Activated CD8-positive, alpha-beta T cell treated with anti-CD3 and anti-CD28 coated beads for 36 hours (primary cell): ENCODE measurements at regions not wholly inside any gene's neighbourhood (a gene's known extent, or its start where the extent isn't known, plus 50 kb on each side); places are given as distances from the start of the nearest gene placed in this dataset.
"Not testable (repeated sequence)": the region's sequence is repeated elsewhere in the genome, so short reads cannot be mapped to it uniquely, and the experiment has no call there.

Experiments
- ATAC-seq: fragments of 200-7000 bp; cut with Tn5 transposase; one replicate; pipeline ENCODE4 v1.10.0; 2021; ENCODE audit warnings: mild to moderate bottlenecking, moderate library complexity
- CTCF ChIA-PET: fragments of 350-600 bp; sonication (Branson Sonifier 250); formaldehyde crosslinking; loops from one replicate; lab custom pipeline; 2021; ENCODE audit warnings: antibody characterized with exemption; lab: Charles Lee
- POLR2A ChIA-PET: fragments of 350-600 bp; sonication (Branson Sonifier 250); formaldehyde crosslinking; loops from one replicate; lab custom pipeline; 2021; ENCODE audit warnings: antibody characterized with exemption; lab: Charles Lee
- DNase-seq: peaks from one replicate; pipeline ENCODE4 v3.0.0-alpha.2; 2020
- H3K27ac Mint-ChIP-seq: one replicate; pipeline ENCODE4 v1.8.0; 2021; ENCODE audit warnings: mild to moderate bottlenecking, mixed read lengths
- H3K27me3 Mint-ChIP-seq: one replicate; pipeline ENCODE4 v1.8.0; 2021; ENCODE audit warnings: mixed read lengths
- H3K36me3 Mint-ChIP-seq: one replicate; pipeline ENCODE4 v1.8.0; 2021; ENCODE audit warnings: low read depth, mixed read lengths
- H3K4me1 Mint-ChIP-seq: one replicate; pipeline ENCODE4 v1.8.0; 2021; ENCODE audit warnings: low read depth, mixed read lengths
- H3K4me3 Mint-ChIP-seq: one replicate; pipeline ENCODE4 v1.8.0; 2021; ENCODE audit warnings: mild to moderate bottlenecking, moderate library complexity, mixed read lengths
- H3K9me3 Mint-ChIP-seq: one replicate; pipeline ENCODE4 v1.8.0; 2021; ENCODE audit warnings: mixed read lengths
- CTCF ChIP-seq: fragments of 200-600 bp; IDR thresholded peaks from one replicate; pipeline ENCODE4 v1.8.0; 2022; ENCODE audit warnings: antibody characterized with exemption, mild to moderate bottlenecking
- intact Hi-C: fragments of 100-400 bp; cut with micrococcal nuclease; formaldehyde crosslinking; loops from one replicate; pipeline ENCODE4 v1.10.0; 2022

GRCh38 chr5:106401561-106401960, 1269.2 kb downstream of the EFNA5 start:
- H3K9me3 Mint-ChIP-seq: no peaks in the 10 kb centered on the region
- H3K27ac Mint-ChIP-seq: no peak overlapping the region
- no peaks in the 10 kb centered on the region for H3K36me3 Mint-ChIP-seq
- H3K4me3 Mint-ChIP-seq: no peak overlapping the region
- no peak for TF ChIP-seq CTCF
- intact Hi-C loops: no loop called here
- DNase-seq (no peak), ATAC-seq (no peak)
- ChIA-PET CTCF (no interaction called here), POLR2A (no interaction called here)
- no peaks in the 10 kb centered on the region for H3K27me3 Mint-ChIP-seq
- H3K4me1 Mint-ChIP-seq: no peaks in the 10 kb centered on the region

GRCh38 chr5:106399391-106399790, 1271.3 kb downstream of the EFNA5 start:
- ChIA-PET POLR2A (no interaction called here), CTCF (no interaction called here)
- intact Hi-C loops: no loop called here
- no peaks in the 10 kb centered on the region for H3K36me3 Mint-ChIP-seq
- H3K9me3 Mint-ChIP-seq: no peaks in the 10 kb centered on the region
- H3K27ac Mint-ChIP-seq: no peak overlapping the region
- no peak overlapping the region for H3K4me3 Mint-ChIP-seq
- no peaks in the 10 kb centered on the region for H3K4me1 Mint-ChIP-seq
- ATAC-seq (no peak), DNase-seq (no peak)
- no peaks in the 10 kb centered on the region for H3K27me3 Mint-ChIP-seq
- TF ChIP-seq CTCF: no peak

GRCh38 chr5:106397700-106398099, 1273.0 kb downstream of the EFNA5 start:
- no peaks in the 10 kb centered on the region for H3K27me3 Mint-ChIP-seq
- no peaks in the 10 kb centered on the region for H3K9me3 Mint-ChIP-seq
- ATAC-seq (no peak), DNase-seq (no peak)
- intact Hi-C loops: no loop called here
- H3K27ac Mint-ChIP-seq: no peak overlapping the region
- TF ChIP-seq CTCF: no peak
- ChIA-PET CTCF (no interaction called here), POLR2A (no interaction called here)
- H3K4me1 Mint-ChIP-seq: no peaks in the 10 kb centered on the region
- no peak overlapping the region for H3K4me3 Mint-ChIP-seq
- no peaks in the 10 kb centered on the region for H3K36me3 Mint-ChIP-seq

- no peaks in the 10 kb centered on the region for H3K4me1 Mint-ChIP-seq
- H3K36me3 Mint-ChIP-seq: no peaks in the 10 kb centered on the region
- no peaks in the 10 kb centered on the region for H3K27me3 Mint-ChIP-seq
- POLR2A ChIA-PET: no interaction called here
- H3K27ac Mint-ChIP-seq: no peak overlapping the region
- intact Hi-C loops: no loop called here
- DNase-seq: no peak
- no peak for TF ChIP-seq CTCF
- CTCF ChIA-PET: no interaction called here
- H3K9me3 Mint-ChIP-seq: no peaks in the 10 kb centered on the region
- ATAC-seq: no peak
- no peak overlapping the region for H3K4me3 Mint-ChIP-seq
Measured at GRCh38 chr5:106393276-106393675, 1277.5 kb downstream of the EFNA5 start.

GRCh38 chr5:106392766-106393165, 1278.0 kb downstream of the EFNA5 start:
- Mint-ChIP-seq H3K4me3 (no peak overlapping the region), H3K27ac (no peak overlapping the region), H3K9me3 (no peaks in the 10 kb centered on the region), H3K36me3 (no peaks in the 10 kb centered on the region), H3K27me3 (no peaks in the 10 kb centered on the region), H3K4me1 (no peaks in the 10 kb centered on the region)
- ChIA-PET POLR2A (no interaction called here), CTCF (no interaction called here)
- no peak for ATAC-seq
- no peak for TF ChIP-seq CTCF
- intact Hi-C loops: no loop called here
- no peak for DNase-seq

- not testable (repeated sequence) for H3K9me3 Mint-ChIP-seq
Measured at GRCh38 chr5:106387767-106388166, 1283.0 kb downstream of the EFNA5 start.

More at GRCh38 chr5:106387767-106388166, 1283.0 kb downstream of the EFNA5 start:
- DNase-seq, CTCF ChIA-PET, H3K27me3 Mint-ChIP-seq, H3K36me3 Mint-ChIP-seq, H3K4me1 Mint-ChIP-seq, ATAC-seq, intact Hi-C loops, POLR2A ChIA-PET, H3K4me3 Mint-ChIP-seq, H3K27ac Mint-ChIP-seq: not testable (repeated sequence)
